HG03045 (cell line): ENCODE measurements at regions not wholly inside any gene's neighbourhood (a gene's known extent, or its start where the extent isn't known, plus 50 kb on each side); places are given as distances from the start of the nearest gene placed in this dataset.
"Not testable (repeated sequence)": the region's sequence is repeated elsewhere in the genome, so short reads cannot be mapped to it uniquely, and the experiment has no call there.

Experiments
- ATAC-seq: cut with Tn5 transposase; IDR thresholded peaks from one replicate; pipeline ENCODE4 v1.9.1; 2021; ENCODE audit warnings: mild to moderate bottlenecking, moderate library complexity; ENCODE audit not compliant: unreplicated experiment

- ATAC-seq, result no peak
Observed at GRCh38 chr21:17185674-17186073, 327.2 kb upstream of the CXADR start.

- no peak for ATAC-seq
Observed at GRCh38 chr21:17189963-17190362, 322.9 kb upstream of the CXADR start.

GRCh38 chr21:17191346-17191993, 321.4 kb upstream of the CXADR start:
- ATAC-seq, result no peak

GRCh38 chr21:17195351-17195750, 317.5 kb upstream of the CXADR start:
- ATAC-seq, result no peak

- ATAC-seq, result no peak
Observed at GRCh38 chr21:17195976-17196375, 316.9 kb upstream of the CXADR start.

- ATAC-seq, result no peak
Observed at GRCh38 chr21:17196623-17197022, 316.2 kb upstream of the CXADR start.

- no peak for ATAC-seq
Observed at GRCh38 chr21:17197996-17198395, 314.8 kb upstream of the CXADR start.

- no peak for ATAC-seq
Observed at GRCh38 chr21:17200250-17200649, 312.6 kb upstream of the CXADR start.

- ATAC-seq, result no peak
Observed at GRCh38 chr21:17201741-17202260, 311.0 kb upstream of the CXADR start.

- ATAC-seq, result no peak
Observed at GRCh38 chr21:17214801-17215200, 298.0 kb upstream of the CXADR start.

- not testable (repeated sequence) for ATAC-seq
Observed at GRCh38 chr21:17219050-17219449, 293.8 kb upstream of the CXADR start.

GRCh38 chr21:17231124-17231523, 281.7 kb upstream of the CXADR start:
- ATAC-seq, result no peak

GRCh38 chr21:17231771-17232170, 281.1 kb upstream of the CXADR start:
- no peak for ATAC-seq

- no peak for ATAC-seq
Observed at GRCh38 chr21:17238468-17238867, 274.4 kb upstream of the CXADR start.

- ATAC-seq, result no peak
Observed at GRCh38 chr21:17250778-17251241, 262.0 kb upstream of the CXADR start.

GRCh38 chr21:17257784-17258183, 255.1 kb upstream of the CXADR start:
- ATAC-seq, result no peak

- ATAC-seq, result no peak
Observed at GRCh38 chr21:17264182-17264581, 248.7 kb upstream of the CXADR start.

- no peak for ATAC-seq
Observed at GRCh38 chr21:17269760-17270159, 243.1 kb upstream of the CXADR start.

- ATAC-seq, result no peak
Observed at GRCh38 chr21:17270229-17270628, 242.6 kb upstream of the CXADR start.

- ATAC-seq, result no peak
Observed at GRCh38 chr21:17279663-17280062, 233.2 kb upstream of the CXADR start.

GRCh38 chr21:17293016-17293562, 219.8 kb upstream of the CXADR start:
- not testable (repeated sequence) for ATAC-seq

GRCh38 chr21:17295997-17296396, 216.8 kb upstream of the CXADR start:
- no peak for ATAC-seq

GRCh38 chr21:17299576-17299975, 213.3 kb upstream of the CXADR start:
- ATAC-seq, result not testable (repeated sequence)
